GM12874 (cell line): ENCODE measurements at regions not wholly inside any gene's neighbourhood (a gene's known extent, or its start where the extent isn't known, plus 50 kb on each side); places are given as distances from the start of the nearest gene placed in this dataset.

Experiments
- TF ChIP-seq, protein P1 (sequence below): IDR thresholded peaks from 2 replicates; pipeline ENCODE4 v1.5.1; 2011; ENCODE audit warnings: low read depth, mild to moderate bottlenecking, control low read depth, low read length, moderate library complexity; ENCODE audit not compliant: insufficient read depth

DNA sequence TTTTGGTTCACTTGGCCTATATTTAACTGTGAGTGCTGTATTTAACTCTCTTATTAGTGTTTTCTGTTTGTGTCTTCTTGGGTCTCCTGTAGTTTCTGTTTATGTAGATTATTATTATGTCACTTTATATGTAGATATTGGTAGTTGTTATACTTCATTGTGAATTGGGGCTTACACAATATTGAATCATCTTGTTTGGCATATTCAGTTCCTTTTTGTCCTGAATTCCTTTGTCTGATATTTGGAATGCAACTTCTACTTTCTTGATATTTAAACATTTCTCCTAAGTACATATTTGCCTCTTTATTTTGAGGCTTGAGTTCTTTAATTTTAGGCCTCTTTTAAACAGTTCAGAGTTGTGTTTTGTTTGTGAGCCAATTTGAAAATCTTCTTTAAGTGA lies 544.8 kb upstream of the ADGRL3 start:
- TF ChIP-seq, protein P1, sequence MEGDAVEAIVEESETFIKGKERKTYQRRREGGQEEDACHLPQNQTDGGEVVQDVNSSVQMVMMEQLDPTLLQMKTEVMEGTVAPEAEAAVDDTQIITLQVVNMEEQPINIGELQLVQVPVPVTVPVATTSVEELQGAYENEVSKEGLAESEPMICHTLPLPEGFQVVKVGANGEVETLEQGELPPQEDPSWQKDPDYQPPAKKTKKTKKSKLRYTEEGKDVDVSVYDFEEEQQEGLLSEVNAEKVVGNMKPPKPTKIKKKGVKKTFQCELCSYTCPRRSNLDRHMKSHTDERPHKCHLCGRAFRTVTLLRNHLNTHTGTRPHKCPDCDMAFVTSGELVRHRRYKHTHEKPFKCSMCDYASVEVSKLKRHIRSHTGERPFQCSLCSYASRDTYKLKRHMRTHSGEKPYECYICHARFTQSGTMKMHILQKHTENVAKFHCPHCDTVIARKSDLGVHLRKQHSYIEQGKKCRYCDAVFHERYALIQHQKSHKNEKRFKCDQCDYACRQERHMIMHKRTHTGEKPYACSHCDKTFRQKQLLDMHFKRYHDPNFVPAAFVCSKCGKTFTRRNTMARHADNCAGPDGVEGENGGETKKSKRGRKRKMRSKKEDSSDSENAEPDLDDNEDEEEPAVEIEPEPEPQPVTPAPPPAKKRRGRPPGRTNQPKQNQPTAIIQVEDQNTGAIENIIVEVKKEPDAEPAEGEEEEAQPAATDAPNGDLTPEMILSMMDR: no peak

- TF ChIP-seq, protein P1: no peak
These were observed 544.0 kb upstream of the ADGRL3 start for GRCh38 chr4:60656171-60656570.

- TF ChIP-seq, protein P1: no peak
These were observed 543.1 kb upstream of the ADGRL3 start for GRCh38 chr4:60657041-60657440.

DNA sequence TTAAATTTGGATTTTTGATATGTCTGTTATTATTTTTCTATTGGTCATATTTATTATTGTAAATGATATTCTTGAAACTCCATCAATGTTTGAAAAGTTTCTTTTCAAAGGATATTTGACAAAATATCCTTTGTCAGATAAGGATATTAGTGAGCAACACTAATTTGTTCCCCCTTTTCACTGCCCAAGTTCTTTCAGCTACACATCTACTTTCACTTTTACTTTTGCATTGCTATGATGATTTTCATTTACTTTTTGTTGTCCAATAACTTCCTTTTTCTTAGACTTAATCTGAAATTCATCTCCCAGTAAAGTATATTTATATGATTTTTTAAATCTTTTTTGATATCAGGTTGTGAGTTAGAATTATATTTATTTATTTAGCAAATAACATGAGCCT lies 542.3 kb upstream of the ADGRL3 start:
- TF ChIP-seq, protein P1: no peak

DNA sequence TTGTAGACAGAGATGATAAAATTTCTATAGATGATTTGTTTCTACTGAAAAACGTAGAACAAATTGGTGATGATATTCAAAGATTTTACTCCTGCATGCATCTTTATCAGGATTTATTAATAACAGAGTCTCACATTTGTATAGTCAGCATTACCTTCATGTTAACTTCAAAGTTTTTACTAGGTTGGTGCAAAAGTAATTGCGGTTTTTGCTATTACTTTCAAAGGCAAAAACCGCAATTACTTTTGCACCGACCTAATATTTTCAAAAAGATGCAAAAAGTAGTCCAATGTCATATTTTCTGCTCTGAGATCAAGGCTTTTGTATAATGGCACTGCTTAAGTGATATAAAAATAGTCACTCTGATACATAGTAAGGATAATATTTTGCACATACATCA lies 536.4 kb upstream of the ADGRL3 start:
- TF ChIP-seq, protein P1: no peak

GRCh38 chr4:60682901-60683300 lies 517.2 kb upstream of the ADGRL3 start:
- TF ChIP-seq, protein P1: no peak

DNA sequence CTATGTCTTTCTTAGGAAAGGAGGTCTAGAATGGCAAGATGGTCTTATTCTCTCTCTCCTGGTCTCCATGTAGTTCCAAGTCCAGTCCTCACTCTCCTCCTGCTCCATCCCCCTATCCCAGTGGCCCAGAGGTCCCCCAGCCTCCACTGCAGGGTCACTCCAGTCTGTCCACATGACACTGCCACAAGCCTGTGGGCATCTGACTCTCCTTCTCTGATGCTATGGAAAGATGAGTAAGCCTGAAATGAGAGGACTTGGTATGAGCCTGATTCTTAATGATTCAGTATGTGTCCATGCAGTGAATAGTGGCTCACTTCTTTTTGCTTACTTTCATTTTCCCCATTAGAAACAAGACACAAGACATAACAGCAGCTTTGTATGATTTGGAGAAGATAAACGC lies 516.8 kb upstream of the ADGRL3 start:
- TF ChIP-seq, protein P1: no peak

DNA sequence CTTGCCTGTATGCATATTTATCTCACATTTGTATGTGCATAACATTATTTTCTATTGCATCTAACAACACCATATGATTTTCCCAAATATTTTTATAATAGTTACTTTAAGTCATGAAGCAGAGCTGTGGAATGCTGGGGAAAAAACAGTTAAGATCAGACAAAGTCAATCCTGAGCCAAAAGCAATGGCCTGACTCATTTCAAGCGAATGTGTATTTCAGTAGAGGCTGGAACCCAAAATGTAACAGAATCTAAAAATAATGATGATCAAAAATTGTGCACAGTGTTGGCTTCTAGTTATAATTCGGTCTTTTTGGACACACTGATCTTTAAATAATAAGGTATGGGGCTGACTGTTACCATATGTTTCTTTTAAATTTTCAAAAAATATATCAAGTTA lies 516.2 kb upstream of the ADGRL3 start:
- TF ChIP-seq, protein P1: no peak
